ENCODE measurements at regions not wholly inside any gene's neighbourhood (a gene's known extent, or its start where the extent isn't known, plus 50 kb on each side); places are given as distances from the start of the nearest gene placed in this dataset.
"Not testable (repeated sequence)": the region's sequence is repeated elsewhere in the genome, so short reads cannot be mapped to it uniquely, and the experiment has no call there.

DNA sequence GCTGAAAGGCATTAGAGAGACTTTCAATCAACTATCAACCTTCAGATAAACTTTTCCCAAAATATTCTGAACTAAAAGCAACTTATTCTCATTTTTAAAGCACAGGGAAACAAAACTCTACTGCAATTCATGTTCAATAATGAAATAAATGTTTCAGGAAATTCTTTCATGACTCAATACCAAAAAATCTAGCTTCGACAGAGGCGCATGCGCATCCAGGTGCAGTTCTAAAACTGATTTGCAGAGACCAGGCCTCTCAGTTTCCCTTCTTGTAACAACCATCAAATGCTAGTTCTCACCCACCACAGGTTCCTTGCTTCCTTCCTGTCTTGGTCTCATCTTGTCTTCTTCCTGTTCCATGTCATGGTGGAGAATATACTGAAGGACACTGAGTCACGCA lies 55.3 kb upstream of the NRBF2 start:
- H3K36me3 Mint-ChIP-seq, result no peaks in the 10 kb centered on the region
- no peaks in the 10 kb centered on the region for H3K4me1 Mint-ChIP-seq
- ATAC-seq (ENCODE audit: low read depth) (no peak), DNase-seq (ENCODE audit: low spot score in 2 of 2) (no peak)
- H3K27ac Mint-ChIP-seq, result no peak overlapping the region
- no peak overlapping the region for H3K4me3 Mint-ChIP-seq
- no peaks in the 10 kb centered on the region for H3K9me3 Mint-ChIP-seq
- H3K27me3 Mint-ChIP-seq, result peaks cover 2% of the 10 kb centered on the region

- ATAC-seq (ENCODE audit: low read depth) (no peak), DNase-seq (ENCODE audit: low spot score in 2 of 2) (no peak)
- H3K27me3 Mint-ChIP-seq, result peaks cover 10% of the 10 kb centered on the region
- H3K9me3 Mint-ChIP-seq, result no peaks in the 10 kb centered on the region
- H3K4me3 Mint-ChIP-seq, result no peak overlapping the region
- H3K27ac Mint-ChIP-seq, result no peak overlapping the region
- no peaks in the 10 kb centered on the region for H3K4me1 Mint-ChIP-seq
- no peaks in the 10 kb centered on the region for H3K36me3 Mint-ChIP-seq
Measured at GRCh38 chr10:63072951-63073350, 60.2 kb upstream of the NRBF2 start.

GRCh38 chr10:63071145-63071544 lies 62.0 kb upstream of the NRBF2 start:
- DNase-seq (ENCODE audit: low spot score in 2 of 2) (no peak), ATAC-seq (ENCODE audit: low read depth) (no peak)
- Mint-ChIP-seq H3K27ac (no peak overlapping the region), H3K36me3 (no peaks in the 10 kb centered on the region), H3K27me3 (peaks cover 16% of the 10 kb centered on the region), H3K9me3 (no peaks in the 10 kb centered on the region), H3K4me3 (no peak overlapping the region), H3K4me1 (no peaks in the 10 kb centered on the region)

DNA sequence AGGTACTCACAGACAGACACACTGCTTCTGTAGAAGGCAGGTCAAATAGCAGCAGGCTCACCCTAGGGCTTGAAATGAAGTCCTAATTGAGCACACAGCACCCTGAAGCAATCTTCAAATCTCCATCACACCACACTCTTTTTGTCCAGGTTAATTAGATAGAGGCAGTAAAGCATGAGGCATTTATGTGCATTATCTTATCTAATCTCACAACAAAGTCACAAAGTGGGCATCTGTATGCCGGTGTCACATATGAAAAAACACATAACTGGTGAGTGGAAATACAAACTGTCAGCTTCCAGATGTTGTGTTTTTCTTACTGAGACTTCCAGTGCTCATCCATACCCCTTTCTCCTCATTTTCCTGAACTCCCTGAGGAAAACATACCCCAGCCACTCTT lies 63.8 kb upstream of the NRBF2 start:
- ATAC-seq (ENCODE audit: low read depth) (no peak), DNase-seq (ENCODE audit: low spot score in 2 of 2) (no peak)
- Mint-ChIP-seq H3K36me3 (no peaks in the 10 kb centered on the region), H3K27ac (no peak overlapping the region), H3K4me3 (no peak overlapping the region), H3K9me3 (no peaks in the 10 kb centered on the region), H3K27me3 (peaks cover 23% of the 10 kb centered on the region), H3K4me1 (peaks cover 3% of the 10 kb centered on the region)

GRCh38 chr10:63068246-63068645 lies 64.9 kb upstream of the NRBF2 start:
- ATAC-seq (ENCODE audit: low read depth) (no peak), DNase-seq (ENCODE audit: low spot score in 2 of 2) (no peak)
- no peaks in the 10 kb centered on the region for H3K9me3 Mint-ChIP-seq
- H3K27ac Mint-ChIP-seq, result no peak overlapping the region
- H3K4me1 Mint-ChIP-seq, result peaks cover 3% of the 10 kb centered on the region
- H3K4me3 Mint-ChIP-seq, result no peak overlapping the region
- H3K36me3 Mint-ChIP-seq, result no peaks in the 10 kb centered on the region
- peaks cover 23% of the 10 kb centered on the region for H3K27me3 Mint-ChIP-seq

DNA sequence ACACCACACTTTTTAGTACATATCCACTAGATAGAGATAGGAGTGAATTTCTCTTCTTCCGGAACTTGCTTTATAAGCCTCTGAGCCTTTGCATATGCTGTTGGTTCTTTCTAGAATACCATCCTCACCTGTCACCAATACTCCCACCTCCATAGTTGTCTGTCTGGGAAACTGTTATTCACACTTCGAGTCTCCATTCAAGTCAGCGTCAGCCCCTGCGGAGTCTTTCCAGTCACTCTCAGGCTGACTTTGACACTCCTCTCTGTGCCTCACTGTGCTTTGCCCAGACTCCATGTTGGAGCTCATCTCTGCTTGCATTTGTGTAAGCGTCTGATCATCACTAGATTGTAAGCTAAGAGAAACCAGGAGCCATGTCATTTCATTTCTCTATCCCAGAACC lies 66.5 kb upstream of the NRBF2 start:
- H3K4me1 Mint-ChIP-seq, result peaks cover 3% of the 10 kb centered on the region
- no peaks in the 10 kb centered on the region for H3K9me3 Mint-ChIP-seq
- ATAC-seq (ENCODE audit: low read depth) (no peak), DNase-seq (ENCODE audit: low spot score in 2 of 2) (no peak)
- H3K27me3 Mint-ChIP-seq, result peaks cover 19% of the 10 kb centered on the region
- no peak overlapping the region for H3K4me3 Mint-ChIP-seq
- H3K36me3 Mint-ChIP-seq, result no peaks in the 10 kb centered on the region
- H3K27ac Mint-ChIP-seq, result no peak overlapping the region

DNA sequence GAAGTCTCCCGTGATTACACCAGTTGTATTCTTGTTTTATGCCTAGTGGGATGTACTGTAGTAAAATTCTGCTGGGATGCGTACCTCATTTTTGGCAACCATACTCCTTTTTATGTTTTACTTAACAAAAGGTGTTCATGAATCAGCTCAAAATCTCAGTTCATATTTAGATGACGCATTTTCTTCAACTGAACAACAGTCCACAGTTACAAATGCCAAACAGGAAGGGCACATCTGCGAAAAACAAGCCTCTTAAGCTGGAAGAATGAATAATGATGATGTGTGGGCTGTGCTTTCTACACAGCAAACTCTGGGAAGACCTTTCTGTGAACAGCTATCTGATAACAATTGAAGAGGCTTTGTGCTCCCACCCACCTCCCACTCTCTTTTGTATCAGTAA lies 68.4 kb upstream of the NRBF2 start:
- H3K9me3 Mint-ChIP-seq, result no peaks in the 10 kb centered on the region
- H3K4me3 Mint-ChIP-seq, result no peak overlapping the region
- no peak for ATAC-seq (ENCODE audit: low read depth)
- H3K27ac Mint-ChIP-seq, result no peak overlapping the region
- peaks cover 17% of the 10 kb centered on the region for H3K27me3 Mint-ChIP-seq
- no peak for DNase-seq (ENCODE audit: low spot score in 2 of 2)
- peaks cover 3% of the 10 kb centered on the region for H3K4me1 Mint-ChIP-seq
- no peaks in the 10 kb centered on the region for H3K36me3 Mint-ChIP-seq

GRCh38 chr10:63058236-63058635 lies 74.9 kb upstream of the NRBF2 start:
- no peaks in the 10 kb centered on the region for H3K4me1 Mint-ChIP-seq
- DNase-seq (ENCODE audit: low spot score in 2 of 2) (no peak), ATAC-seq (ENCODE audit: low read depth) (no peak)
- H3K9me3 Mint-ChIP-seq, result no peaks in the 10 kb centered on the region
- no peak overlapping the region for H3K4me3 Mint-ChIP-seq
- H3K27ac Mint-ChIP-seq, result no peak overlapping the region
- H3K36me3 Mint-ChIP-seq, result no peaks in the 10 kb centered on the region
- H3K27me3 Mint-ChIP-seq, result peaks cover 2% of the 10 kb centered on the region

DNA sequence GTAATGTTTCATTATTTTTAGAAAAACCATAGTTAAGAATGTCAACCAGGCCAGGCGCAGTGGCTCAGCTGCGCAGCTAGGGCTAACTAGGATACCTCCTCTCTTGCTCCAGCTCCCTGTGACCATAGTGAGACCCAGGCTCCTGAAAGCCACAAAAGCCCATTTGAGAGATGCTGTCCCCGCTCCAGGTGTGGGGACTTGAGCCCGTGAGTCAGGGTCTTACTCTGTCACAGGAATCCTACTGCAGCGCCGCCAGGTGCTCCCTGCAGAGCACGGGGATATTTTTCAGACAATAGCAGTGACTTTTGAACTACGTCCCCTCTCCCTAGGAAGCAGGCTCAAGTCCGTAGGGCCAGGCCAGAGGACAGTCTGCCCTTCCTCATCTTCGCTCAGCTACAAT lies 75.6 kb upstream of the NRBF2 start:
- DNase-seq (ENCODE audit: low spot score in 2 of 2) (no peak), ATAC-seq (ENCODE audit: low read depth) (no peak)
- Mint-ChIP-seq H3K27me3 (no peaks in the 10 kb centered on the region), H3K36me3 (no peaks in the 10 kb centered on the region), H3K9me3 (no peaks in the 10 kb centered on the region), H3K4me3 (no peak overlapping the region), H3K27ac (no peak overlapping the region), H3K4me1 (no peaks in the 10 kb centered on the region)

DNA sequence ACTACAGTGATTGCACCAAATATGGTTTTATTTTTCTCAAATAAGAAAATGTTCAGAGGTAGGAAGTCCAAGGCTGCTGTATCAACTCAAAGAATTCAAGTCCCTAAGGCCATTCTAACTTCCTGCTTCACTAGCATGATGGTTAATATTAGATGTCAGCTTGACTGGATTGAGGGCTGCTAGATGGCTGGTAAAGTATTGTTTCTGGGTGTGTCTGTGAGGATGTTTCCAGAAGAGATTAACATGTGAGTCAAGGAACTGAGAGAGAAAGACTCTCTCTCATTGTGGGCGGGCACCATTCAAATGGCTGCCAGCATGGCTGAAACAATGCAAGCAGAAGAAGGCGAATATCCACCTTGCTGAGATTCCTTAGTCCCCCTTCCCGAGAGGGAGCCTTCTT lies 77.4 kb upstream of the NRBF2 start:
- H3K9me3 Mint-ChIP-seq, result no peaks in the 10 kb centered on the region
- ATAC-seq (ENCODE audit: low read depth) (no peak), DNase-seq (ENCODE audit: low spot score in 2 of 2) (no peak)
- H3K27ac Mint-ChIP-seq, result no peak overlapping the region
- no peaks in the 10 kb centered on the region for H3K36me3 Mint-ChIP-seq
- no peaks in the 10 kb centered on the region for H3K27me3 Mint-ChIP-seq
- no peak overlapping the region for H3K4me3 Mint-ChIP-seq
- no peaks in the 10 kb centered on the region for H3K4me1 Mint-ChIP-seq

- no peaks in the 10 kb centered on the region for H3K36me3 Mint-ChIP-seq
- H3K4me3 Mint-ChIP-seq, result no peak overlapping the region
- H3K4me1 Mint-ChIP-seq, result no peaks in the 10 kb centered on the region
- ATAC-seq (ENCODE audit: low read depth), result no peak
- DNase-seq (ENCODE audit: low spot score in 2 of 2), result no peak
- H3K27ac Mint-ChIP-seq, result no peak overlapping the region
- peaks cover 5% of the 10 kb centered on the region for H3K27me3 Mint-ChIP-seq
- H3K9me3 Mint-ChIP-seq, result no peaks in the 10 kb centered on the region
Measured at GRCh38 chr10:63054889-63055611, 78.1 kb upstream of the NRBF2 start.

- no peaks in the 10 kb centered on the region for H3K36me3 Mint-ChIP-seq
- no peak overlapping the region for H3K4me3 Mint-ChIP-seq
- H3K4me1 Mint-ChIP-seq, result no peaks in the 10 kb centered on the region
- H3K27me3 Mint-ChIP-seq, result peaks cover 13% of the 10 kb centered on the region
- H3K9me3 Mint-ChIP-seq, result no peaks in the 10 kb centered on the region
- H3K27ac Mint-ChIP-seq, result no peak overlapping the region
- ATAC-seq (ENCODE audit: low read depth), result no peak
- no peak for DNase-seq (ENCODE audit: low spot score in 2 of 2)
Measured at GRCh38 chr10:63052083-63052482, 81.0 kb upstream of the NRBF2 start.

DNA sequence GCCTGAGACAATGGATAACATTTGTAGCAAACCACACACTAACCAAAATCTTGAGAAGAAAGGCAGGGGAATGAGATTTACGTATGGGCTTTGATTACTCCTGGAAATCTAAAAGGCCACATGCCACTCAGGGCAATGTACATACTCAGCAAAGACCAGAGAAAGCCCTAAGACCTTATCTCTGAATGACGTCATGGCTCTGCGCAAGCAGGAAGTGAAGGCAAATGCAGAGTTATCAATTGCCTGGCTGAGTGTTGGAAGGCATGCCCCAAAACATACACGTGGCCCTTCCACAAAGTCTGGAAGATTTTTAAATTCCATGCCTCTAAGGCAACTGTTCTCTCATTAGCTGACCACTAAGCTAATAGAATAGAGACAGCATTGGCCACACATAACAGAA lies 90.9 kb upstream of the NRBF2 start:
- Mint-ChIP-seq H3K36me3 (no peaks in the 10 kb centered on the region), H3K9me3 (peaks cover 15% of the 10 kb centered on the region), H3K4me1 (no peaks in the 10 kb centered on the region), H3K27ac (no peak overlapping the region), H3K4me3 (no peak overlapping the region), H3K27me3 (peaks cover 6% of the 10 kb centered on the region)
- ATAC-seq (ENCODE audit: low read depth) (no peak), DNase-seq (ENCODE audit: low spot score in 2 of 2) (no peak)

- H3K4me1 Mint-ChIP-seq; H3K4me3 Mint-ChIP-seq; H3K27me3 Mint-ChIP-seq; DNase-seq (ENCODE audit: low spot score in 2 of 2); ATAC-seq (ENCODE audit: low read depth); H3K9me3 Mint-ChIP-seq; H3K36me3 Mint-ChIP-seq; H3K27ac Mint-ChIP-seq: not testable (repeated sequence)
Measured at GRCh38 chr10:63033616-63034185, 99.4 kb upstream of the NRBF2 start.

GRCh38 chr10:63030536-63030935 lies 102.6 kb upstream of the NRBF2 start:
- no peaks in the 10 kb centered on the region for H3K9me3 Mint-ChIP-seq
- H3K4me1 Mint-ChIP-seq, result no peaks in the 10 kb centered on the region
- DNase-seq (ENCODE audit: low spot score in 2 of 2), result no peak
- H3K4me3 Mint-ChIP-seq, result no peak overlapping the region
- no peak for ATAC-seq (ENCODE audit: low read depth)
- no peaks in the 10 kb centered on the region for H3K36me3 Mint-ChIP-seq
- no peak overlapping the region for H3K27ac Mint-ChIP-seq
- H3K27me3 Mint-ChIP-seq, result peaks cover 2% of the 10 kb centered on the region
